ENCODE measurements at regions not wholly inside any gene's neighbourhood (a gene's known extent, or its start where the extent isn't known, plus 50 kb on each side); places are given as distances from the start of the nearest gene placed in this dataset.
"Not testable (repeated sequence)": the region's sequence is repeated elsewhere in the genome, so short reads cannot be mapped to it uniquely, and the experiment has no call there.

- POLR2A ChIA-PET (ENCODE audit: unreplicated experiment); H3K9me1 ChIP-seq (ENCODE audit: insufficient read depth, low read length); H4K91ac ChIP-seq (ENCODE audit: insufficient read depth, low read depth, low read length); H3K27me3 ChIP-seq (ENCODE audit: control insufficient read depth, insufficient read depth, low read length); H4K5ac ChIP-seq (ENCODE audit: low read depth, low read length); ATAC-seq (ENCODE audit: low read depth); H4K20me1 ChIP-seq (ENCODE audit: insufficient read depth, low read length); H3K9me3 ChIP-seq (ENCODE audit: control insufficient read depth, insufficient read depth, low read length); H2BK120ac ChIP-seq (ENCODE audit: low read depth, low read length); H3K23ac ChIP-seq (ENCODE audit: low read depth, low read length); CTCF ChIA-PET; H3K9ac ChIP-seq (ENCODE audit: low read depth, low read length); in situ Hi-C loops (cut with MboI; ENCODE audit: low sequenced_read_pairs); H2BK5ac ChIP-seq (ENCODE audit: low read depth, low read length, poor library complexity, severe bottlenecking); DNase-seq; H3K27ac ChIP-seq (ENCODE audit: insufficient read depth, low read length); intact Hi-C loops (cut with micrococcal nuclease); H3K79me1 ChIP-seq (ENCODE audit: low read depth in 1 of 2, low read length in 2 of 2); H3K4me3 ChIP-seq (ENCODE audit: insufficient read depth, low read depth, low read length); BruUV-seq (replicated peaks); H3K18ac ChIP-seq (ENCODE audit: low read depth, low read length); H2AK9ac ChIP-seq (replicated peaks; ENCODE audit: low read depth, low read length, poor library complexity); H3K14ac ChIP-seq (replicated peaks; ENCODE audit: low read depth, low read length); dilution Hi-C loops (cut with HindIII; ENCODE audit: low sequenced_read_pairs, unreplicated experiment); H3K4ac ChIP-seq (ENCODE audit: low read depth, low read length); H4K8ac ChIP-seq (ENCODE audit: low read depth in 2 of 2, low read length in 2 of 2); H3K56ac ChIP-seq (ENCODE audit: extremely low read depth, insufficient read depth, low read length); H3K4me1 ChIP-seq (ENCODE audit: control insufficient read depth, insufficient read depth, low read length); H2AK5ac ChIP-seq (ENCODE audit: low read depth, low read length); H3K4me2 ChIP-seq (ENCODE audit: low read depth, low read length); H2BK15ac ChIP-seq (ENCODE audit: low read depth, low read length); H2BK20ac ChIP-seq (ENCODE audit: low read depth, low read length); H2AFZ ChIP-seq (replicated peaks; ENCODE audit: low read length, poor library complexity); H3K36me3 ChIP-seq (ENCODE audit: control insufficient read depth, insufficient read depth, low read length): not testable (repeated sequence)
- no CpG with 5 or more reads among the region's 19 CpGs for WGBS, 2 experiments (ENCODE audit: extremely low coverage in 2 of 2, insufficient read length in 1 of 2)
Measured at GRCh38 chr21:5116344-5117123, 5404.8 kb upstream of the TPTE start.

- H4K8ac ChIP-seq (ENCODE audit: low read depth in 2 of 2, low read length in 2 of 2); H3K14ac ChIP-seq (replicated peaks; ENCODE audit: low read depth, low read length); H3K36me3 ChIP-seq (ENCODE audit: control insufficient read depth, insufficient read depth, low read length); H3K27ac ChIP-seq (ENCODE audit: insufficient read depth, low read length); H2BK15ac ChIP-seq (ENCODE audit: low read depth, low read length); H3K9me3 ChIP-seq (ENCODE audit: control insufficient read depth, insufficient read depth, low read length); H4K20me1 ChIP-seq (ENCODE audit: insufficient read depth, low read length); H2AFZ ChIP-seq (replicated peaks; ENCODE audit: low read length, poor library complexity); in situ Hi-C loops (cut with MboI; ENCODE audit: low sequenced_read_pairs); ATAC-seq (ENCODE audit: low read depth); H3K27me3 ChIP-seq (ENCODE audit: control insufficient read depth, insufficient read depth, low read length); H3K4me3 ChIP-seq (ENCODE audit: insufficient read depth, low read depth, low read length); H2BK120ac ChIP-seq (ENCODE audit: low read depth, low read length); dilution Hi-C loops (cut with HindIII; ENCODE audit: low sequenced_read_pairs, unreplicated experiment); BruUV-seq (replicated peaks); H3K9me1 ChIP-seq (ENCODE audit: insufficient read depth, low read length); POLR2A ChIA-PET (ENCODE audit: unreplicated experiment); H3K79me1 ChIP-seq (ENCODE audit: low read depth in 1 of 2, low read length in 2 of 2); H4K5ac ChIP-seq (ENCODE audit: low read depth, low read length); intact Hi-C loops (cut with micrococcal nuclease); H3K9ac ChIP-seq (ENCODE audit: low read depth, low read length); DNase-seq; H3K4ac ChIP-seq (ENCODE audit: low read depth, low read length); H3K23ac ChIP-seq (ENCODE audit: low read depth, low read length); H3K56ac ChIP-seq (ENCODE audit: extremely low read depth, insufficient read depth, low read length); H2BK20ac ChIP-seq (ENCODE audit: low read depth, low read length); CTCF ChIA-PET; H3K18ac ChIP-seq (ENCODE audit: low read depth, low read length); H4K91ac ChIP-seq (ENCODE audit: insufficient read depth, low read depth, low read length); H2AK9ac ChIP-seq (replicated peaks; ENCODE audit: low read depth, low read length, poor library complexity); H3K4me2 ChIP-seq (ENCODE audit: low read depth, low read length); H2BK5ac ChIP-seq (ENCODE audit: low read depth, low read length, poor library complexity, severe bottlenecking); H3K4me1 ChIP-seq (ENCODE audit: control insufficient read depth, insufficient read depth, low read length); H2AK5ac ChIP-seq (ENCODE audit: low read depth, low read length): not testable (repeated sequence)
- no CpG with 5 or more reads among the region's 15 CpGs for WGBS, 2 experiments (ENCODE audit: extremely low coverage in 2 of 2, insufficient read length in 1 of 2)
Measured at GRCh38 chr21:5117135-5117534, 5404.2 kb upstream of the TPTE start.

All from IMR-90 (cell line).